Activated CD8-positive, alpha-beta memory T cell treated with anti-CD3 and anti-CD28 coated beads for 36 hours (primary cell): ENCODE measurements at regions not wholly inside any gene's neighbourhood (a gene's known extent, or its start where the extent isn't known, plus 50 kb on each side); places are given as distances from the start of the nearest gene placed in this dataset.

Experiments
- CTCF ChIA-PET: fragments of 350-600 bp; sonication (Branson Sonifier 250); formaldehyde crosslinking; loops from one replicate; lab custom pipeline; 2021; ENCODE audit warnings: antibody characterized with exemption; lab: Charles Lee
- POLR2A ChIA-PET: fragments of 350-600 bp; sonication (Branson Sonifier 250); formaldehyde crosslinking; loops from one replicate; lab custom pipeline; 2021; ENCODE audit warnings: antibody characterized with exemption; lab: Charles Lee

- POLR2A ChIA-PET: no interaction called here
These were observed 154.4 kb upstream of the COL5A1 start for GRCh38 chr9:134487066-134487710.

GRCh38 chr9:134488331-134489280, 153.0 kb upstream of the COL5A1 start:
- POLR2A ChIA-PET: no interaction called here
- CTCF ChIA-PET: no interaction called here

More at GRCh38 chr9:134487066-134487710, 154.4 kb upstream of the COL5A1 start:
- CTCF ChIA-PET: no interaction called here

- CTCF ChIA-PET: no interaction called here
- POLR2A ChIA-PET: no interaction called here
These were observed 151.8 kb upstream of the COL5A1 start for GRCh38 chr9:134489621-134490408.

GRCh38 chr9:134490446-134490845, 151.2 kb upstream of the COL5A1 start:
- CTCF ChIA-PET: no interaction called here
- POLR2A ChIA-PET: no interaction called here

GRCh38 chr9:134491196-134491835, 150.3 kb upstream of the COL5A1 start:
- ChIA-PET POLR2A (no interaction called here), CTCF (no interaction called here)

GRCh38 chr9:134491856-134492255, 149.7 kb upstream of the COL5A1 start:
- POLR2A ChIA-PET: no interaction called here
- CTCF ChIA-PET: no interaction called here

- ChIA-PET CTCF (no interaction called here), POLR2A (no interaction called here)
These were observed 149.3 kb upstream of the COL5A1 start for GRCh38 chr9:134492281-134492691.

- ChIA-PET CTCF (no interaction called here), POLR2A (no interaction called here)
These were observed 148.7 kb upstream of the COL5A1 start for GRCh38 chr9:134492721-134493460.

GRCh38 chr9:134493461-134494272, 147.9 kb upstream of the COL5A1 start:
- ChIA-PET CTCF (no interaction called here), POLR2A (no interaction called here)

- CTCF ChIA-PET: no interaction called here
- POLR2A ChIA-PET: no interaction called here
These were observed 147.3 kb upstream of the COL5A1 start for GRCh38 chr9:134494273-134494815.

GRCh38 chr9:134494905-134495304, 146.7 kb upstream of the COL5A1 start:
- ChIA-PET POLR2A (no interaction called here), CTCF (no interaction called here)

- ChIA-PET CTCF (no interaction called here), POLR2A (no interaction called here)
These were observed 145.7 kb upstream of the COL5A1 start for GRCh38 chr9:134495881-134496412.

- POLR2A ChIA-PET: no interaction called here
These were observed 145.0 kb upstream of the COL5A1 start for GRCh38 chr9:134496413-134497282.

GRCh38 chr9:134497283-134497860, 144.2 kb upstream of the COL5A1 start:
- POLR2A ChIA-PET: no interaction called here
- CTCF ChIA-PET: no interaction called here

More at GRCh38 chr9:134496413-134497282, 145.0 kb upstream of the COL5A1 start:
- CTCF ChIA-PET: no interaction called here

GRCh38 chr9:134498814-134499166, 142.8 kb upstream of the COL5A1 start:
- ChIA-PET POLR2A (no interaction called here), CTCF (no interaction called here)
